GM12892 (cell line): ENCODE measurements at regions not wholly inside any gene's neighbourhood (a gene's known extent, or its start where the extent isn't known, plus 50 kb on each side); places are given as distances from the start of the nearest gene placed in this dataset.

Experiments used
- POLR2A ChIP-seq: IDR thresholded peaks from 2 replicates; pipeline ENCODE4 v1.6.1; 2011; ENCODE audit warnings: low read depth, low read length, control low read depth
- POLR2AphosphoS5 ChIP-seq: IDR thresholded peaks from 2 replicates; pipeline ENCODE4 v1.6.1; 2011; ENCODE audit warnings: low read depth, low read length, control low read depth
- TAF1 ChIP-seq: IDR thresholded peaks from 2 replicates; pipeline ENCODE4 v1.6.1; 2011; ENCODE audit warnings: low read depth, mild to moderate bottlenecking, control low read depth, low read length, borderline replicate concordance

GRCh38 chr7:39808796-39809481, 141.1 kb upstream of the CDK13 start:
- TF ChIP-seq POLR2A = no peak
- TF ChIP-seq POLR2AphosphoS5 = no peak
- no peak for TF ChIP-seq TAF1
